Endodermal cell (in vitro differentiated cells): ENCODE measurements at regions not wholly inside any gene's neighbourhood (a gene's known extent, or its start where the extent isn't known, plus 50 kb on each side); places are given as distances from the start of the nearest gene placed in this dataset.
A peak's percentile ranks its signal among the peaks of the same experiment; 100 is the strongest.

ENCODE experiments used
- DNase-seq: peaks from one replicate; pipeline ENCODE4 v3.0.0-alpha.2; 2017
- H3K27ac ChIP-seq: 2 replicates; pipeline ENCODE4 v1.5.1; 2013; ENCODE audit warnings: mild to moderate bottlenecking, low read depth, low read length, moderate library complexity
- H3K27me3 ChIP-seq: 2 replicates; pipeline ENCODE4 v1.6.1; 2013; ENCODE audit warnings: mild to moderate bottlenecking, low read length, moderate library complexity; ENCODE audit not compliant: insufficient read depth, control insufficient read depth, poor library complexity, severe bottlenecking
- H3K36me3 ChIP-seq: 2 replicates; pipeline ENCODE4 v1.7.0; 2013; ENCODE audit warnings: mild to moderate bottlenecking, low read length, moderate library complexity; ENCODE audit not compliant: control insufficient read depth, insufficient read depth
- H3K4me1 ChIP-seq: one replicate; pipeline ENCODE4 v1.7.0; 2013; ENCODE audit warnings: low read length; ENCODE audit not compliant: control insufficient read depth, insufficient read depth
- H3K4me3 ChIP-seq: 2 replicates; pipeline ENCODE4 v1.5.1; 2013; ENCODE audit warnings: mild to moderate bottlenecking, low read length, moderate library complexity
- H3K9ac ChIP-seq: 2 replicates; pipeline ENCODE4 v1.6.1; 2013; ENCODE audit warnings: mild to moderate bottlenecking, low read length, moderate library complexity; ENCODE audit not compliant: poor library complexity, severe bottlenecking; ENCODE audit errors: extremely low read depth
- H3K9me3 ChIP-seq: 2 replicates; pipeline ENCODE4 v1.6.1; 2013; ENCODE audit warnings: mild to moderate bottlenecking, low read length, moderate library complexity; ENCODE audit not compliant: control insufficient read depth
- H3K27ac Mint-ChIP-seq: 2 replicates; pipeline ENCODE4 v1.8.0; 2020; ENCODE audit warnings: mixed read lengths
- H3K27me3 Mint-ChIP-seq: 2 replicates; pipeline ENCODE4 v1.8.0; 2021; ENCODE audit warnings: mild to moderate bottlenecking, mixed read lengths; ENCODE audit not compliant: insufficient read depth
- H3K36me3 Mint-ChIP-seq: 2 replicates; pipeline ENCODE4 v1.8.0; 2020; ENCODE audit warnings: low read depth, mixed read lengths
- H3K4me1 Mint-ChIP-seq: 2 replicates; pipeline ENCODE4 v1.8.0; 2020; ENCODE audit warnings: mixed read lengths
- H3K4me3 Mint-ChIP-seq: 2 replicates; pipeline ENCODE4 v1.8.0; 2020; ENCODE audit warnings: mild to moderate bottlenecking, moderate library complexity, mixed read lengths
- H3K9me3 Mint-ChIP-seq: 2 replicates; pipeline ENCODE4 v1.8.0; 2020; ENCODE audit warnings: mild to moderate bottlenecking, mixed read lengths
- WGBS, 2 experiments: methylation state at CpG; one replicate each; pipeline versions ENCODE4 v1.1.5 to v1.1.7; 2013; ENCODE audit warnings: missing lambda C conversion rate in 2 of 2, mixed read lengths in 1 of 2; ENCODE audit not compliant: insufficient coverage in 1 of 2, insufficient read length in 1 of 2; 5-methylcytosine and 5-hydroxymethylcytosine counted together
- TF ChIP-seq, protein P1 (sequence below): fragments of 200-600 bp; sonication (generic); conservative IDR thresholded peaks from 2 replicates; pipeline ENCODE4 v1.5.0; 2021; ENCODE audit warnings: antibody characterized with exemption, mild to moderate bottlenecking

DNA sequence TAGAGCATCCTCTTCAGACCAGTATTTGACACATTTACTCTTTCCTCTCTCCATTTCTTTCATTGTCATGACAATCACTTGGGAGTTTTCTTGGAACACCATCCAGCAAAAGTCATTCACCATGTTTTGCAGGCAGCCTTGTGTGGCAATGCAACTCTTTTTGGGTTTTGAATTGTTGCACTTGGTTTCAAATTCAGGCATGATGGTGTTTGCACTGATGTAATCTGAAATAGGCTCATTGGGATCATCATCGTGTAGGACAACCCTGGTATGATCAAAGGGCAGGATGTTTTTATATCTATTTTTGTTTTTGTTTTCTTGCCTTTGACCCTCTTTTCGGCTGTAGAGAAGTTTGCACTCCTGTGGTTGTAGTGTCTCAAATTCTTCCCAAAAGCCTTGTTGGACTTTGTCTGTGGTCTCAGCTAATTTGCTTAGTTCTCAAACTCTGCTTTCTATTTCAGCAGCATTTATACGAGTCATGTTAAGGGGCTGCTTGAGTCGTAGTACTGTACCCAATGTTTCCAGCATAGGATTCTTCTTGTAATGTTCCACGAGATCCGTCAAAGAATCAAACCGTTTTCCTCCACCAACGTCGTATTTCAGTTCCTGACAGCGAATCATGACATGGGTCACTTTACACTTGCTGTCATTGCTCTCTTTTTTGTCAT lies 160.8 kb upstream of the TNFAIP3 start:
- peaks cover 2% of the 10 kb centered on the region for H3K4me1 Mint-ChIP-seq
- no peaks in the 10 kb centered on the region for H3K9me3 ChIP-seq
- H3K9ac ChIP-seq = no peak overlapping the region
- H3K27ac Mint-ChIP-seq = no peak overlapping the region
- no peak overlapping the region for H3K4me3 ChIP-seq
- no peak for DNase-seq
- 77 to 82% methylated on average over 10 of the region's 10 CpGs for WGBS, 2 experiments
- no peaks in the 10 kb centered on the region for H3K27me3 ChIP-seq
- H3K4me1 ChIP-seq = no peaks in the 10 kb centered on the region
- no peak overlapping the region for H3K27ac ChIP-seq
- peaks cover 6% of the 10 kb centered on the region for H3K27me3 Mint-ChIP-seq
- H3K36me3 Mint-ChIP-seq = no peaks in the 10 kb centered on the region
- no peaks in the 10 kb centered on the region for H3K9me3 Mint-ChIP-seq
- H3K36me3 ChIP-seq = no peaks in the 10 kb centered on the region
- TF ChIP-seq, protein P1, sequence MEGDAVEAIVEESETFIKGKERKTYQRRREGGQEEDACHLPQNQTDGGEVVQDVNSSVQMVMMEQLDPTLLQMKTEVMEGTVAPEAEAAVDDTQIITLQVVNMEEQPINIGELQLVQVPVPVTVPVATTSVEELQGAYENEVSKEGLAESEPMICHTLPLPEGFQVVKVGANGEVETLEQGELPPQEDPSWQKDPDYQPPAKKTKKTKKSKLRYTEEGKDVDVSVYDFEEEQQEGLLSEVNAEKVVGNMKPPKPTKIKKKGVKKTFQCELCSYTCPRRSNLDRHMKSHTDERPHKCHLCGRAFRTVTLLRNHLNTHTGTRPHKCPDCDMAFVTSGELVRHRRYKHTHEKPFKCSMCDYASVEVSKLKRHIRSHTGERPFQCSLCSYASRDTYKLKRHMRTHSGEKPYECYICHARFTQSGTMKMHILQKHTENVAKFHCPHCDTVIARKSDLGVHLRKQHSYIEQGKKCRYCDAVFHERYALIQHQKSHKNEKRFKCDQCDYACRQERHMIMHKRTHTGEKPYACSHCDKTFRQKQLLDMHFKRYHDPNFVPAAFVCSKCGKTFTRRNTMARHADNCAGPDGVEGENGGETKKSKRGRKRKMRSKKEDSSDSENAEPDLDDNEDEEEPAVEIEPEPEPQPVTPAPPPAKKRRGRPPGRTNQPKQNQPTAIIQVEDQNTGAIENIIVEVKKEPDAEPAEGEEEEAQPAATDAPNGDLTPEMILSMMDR = no peak
- no peak overlapping the region for H3K4me3 Mint-ChIP-seq

DNA sequence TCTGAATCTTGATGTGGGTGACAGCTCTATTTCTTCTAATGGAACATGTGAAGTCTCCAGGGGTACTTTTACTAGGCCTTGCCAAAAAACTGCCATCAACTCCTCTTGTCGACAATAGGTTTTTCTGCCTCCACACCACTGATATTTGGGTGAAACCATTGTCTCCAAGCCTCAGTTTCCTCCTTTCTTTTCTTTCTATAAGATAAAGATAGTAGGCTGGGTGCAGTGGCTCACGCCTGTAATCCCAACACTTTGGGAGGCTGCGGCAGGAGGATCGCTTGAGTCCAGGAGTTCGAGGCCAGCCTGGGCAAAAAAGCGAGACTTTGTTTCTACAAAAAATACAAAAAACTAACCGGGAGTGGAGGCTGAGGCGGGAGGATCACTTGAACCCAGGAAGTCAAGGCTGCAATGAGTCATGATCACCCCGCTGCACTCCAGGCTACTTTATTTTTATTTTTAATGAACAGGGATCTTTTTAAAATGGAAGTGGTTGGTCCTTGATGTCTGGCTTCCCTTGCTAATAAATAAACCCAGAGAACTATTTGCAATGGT lies 159.9 kb upstream of the TNFAIP3 start:
- Mint-ChIP-seq H3K36me3 (no peaks in the 10 kb centered on the region), H3K9me3 (no peaks in the 10 kb centered on the region), H3K27me3 (peaks cover 6% of the 10 kb centered on the region), H3K27ac (no peak overlapping the region), H3K4me3 (no peak overlapping the region), H3K4me1 (peaks cover 2% of the 10 kb centered on the region)
- no peak overlapping the region for H3K4me3 ChIP-seq
- no peaks in the 10 kb centered on the region for H3K36me3 ChIP-seq
- TF ChIP-seq, protein P1 = no peak
- WGBS, 2 experiments = 91 to 95% methylated on average over 4 to 9 of the region's 9 CpGs
- no peak overlapping the region for H3K9ac ChIP-seq
- no peak overlapping the region for H3K27ac ChIP-seq
- H3K27me3 ChIP-seq = no peaks in the 10 kb centered on the region
- H3K4me1 ChIP-seq = no peaks in the 10 kb centered on the region
- no peak for DNase-seq
- no peaks in the 10 kb centered on the region for H3K9me3 ChIP-seq

DNA sequence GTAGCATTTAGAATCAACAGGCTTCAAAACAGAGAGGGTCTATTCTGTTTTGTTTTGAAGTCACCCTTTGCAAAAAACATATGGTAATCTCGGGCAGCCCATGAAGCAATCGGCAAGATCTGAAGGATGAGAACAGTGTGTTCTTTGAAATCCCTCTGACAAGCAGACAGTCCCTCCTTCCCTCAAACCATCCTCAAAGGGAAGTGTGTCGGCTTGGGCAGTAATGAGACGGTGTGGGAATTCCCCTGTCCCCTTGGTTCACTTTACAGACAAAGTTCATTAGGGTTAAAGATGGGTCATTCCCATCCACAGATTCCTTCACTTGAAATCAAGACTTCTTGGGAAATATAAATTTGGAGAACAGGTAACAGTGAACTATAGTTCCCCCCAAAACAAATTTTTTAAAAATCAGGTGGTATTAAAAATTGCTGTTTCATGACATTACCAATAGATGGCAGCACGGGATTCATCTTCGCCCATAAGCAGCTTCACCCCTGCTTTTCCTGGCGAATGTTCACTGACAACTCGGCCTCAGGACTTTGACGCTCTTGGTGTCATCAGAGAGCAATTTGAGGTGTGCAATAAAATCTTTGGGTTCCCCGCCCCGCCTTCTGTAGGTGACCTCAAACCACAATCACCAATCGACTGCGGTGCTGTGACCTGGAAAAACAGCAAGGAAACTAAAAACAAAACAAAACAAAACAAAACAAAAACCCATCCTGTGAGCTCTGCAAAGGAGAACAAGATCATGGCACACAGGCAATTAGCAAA lies 159.3 kb upstream of the TNFAIP3 start:
- H3K27ac ChIP-seq = no peak overlapping the region
- TF ChIP-seq, protein P1 = peak; percentile 87
- DNase-seq = peak; percentile 75

More for the DNA sequence above, 159.3 kb upstream of the TNFAIP3 start:
- Mint-ChIP-seq H3K27ac (no peak overlapping the region), H3K9me3 (no peaks in the 10 kb centered on the region), H3K27me3 (peaks cover 6% of the 10 kb centered on the region), H3K4me3 (no peak overlapping the region), H3K4me1 (peaks cover 2% of the 10 kb centered on the region), H3K36me3 (no peaks in the 10 kb centered on the region)
- H3K9ac ChIP-seq = no peak overlapping the region
- H3K9me3 ChIP-seq = no peaks in the 10 kb centered on the region
- 34 to 35% methylated on average over 5 to 13 of the region's 13 CpGs for WGBS, 2 experiments
- no peaks in the 10 kb centered on the region for H3K36me3 ChIP-seq
- no peaks in the 10 kb centered on the region for H3K27me3 ChIP-seq
- H3K4me3 ChIP-seq = no peak overlapping the region
- H3K4me1 ChIP-seq = no peaks in the 10 kb centered on the region
